GM12878 (cell line): ENCODE measurements at regions not wholly inside any gene's neighbourhood (a gene's known extent, or its start where the extent isn't known, plus 50 kb on each side); places are given as distances from the start of the nearest gene placed in this dataset.

Source experiments
- CTCF ChIP-seq, 3 experiments: IDR thresholded peaks in 2 of 3; conservative IDR thresholded peaks in 1 of 3; 2 replicates each; pipeline ENCODE4 v1.5.1; 2011; ENCODE audit warnings: low read depth in 3 of 3, low read length in 3 of 3, mild to moderate bottlenecking in 3 of 3, control low read depth in 2 of 3, moderate library complexity in 2 of 3, inconsistent platforms in 1 of 3, mixed read lengths in 1 of 3; ENCODE audit not compliant: control insufficient read depth in 2 of 3, insufficient read depth in 1 of 3; ENCODE audit errors: extremely low read depth in 1 of 3
- EZH2 ChIP-seq: IDR thresholded peaks from 2 replicates; pipeline ENCODE4 v1.6.1; 2012; ENCODE audit warnings: low read depth, mild to moderate bottlenecking, control low read depth, inconsistent platforms, low read length, borderline replicate concordance; ENCODE audit not compliant: control insufficient read depth
- HCFC1 ChIP-seq: fragments of 150-350 bp; IDR thresholded peaks from 2 replicates; pipeline ENCODE4 v1.6.1; 2014; ENCODE audit warnings: low read length
- HSF1 ChIP-seq: fragments of 150-350 bp; IDR thresholded peaks from 2 replicates; pipeline ENCODE4 v1.6.1; 2014; ENCODE audit warnings: mild to moderate bottlenecking, low read depth, low read length
- POLR2A ChIP-seq: IDR thresholded peaks from 2 replicates; pipeline ENCODE4 v1.6.1; 2011; ENCODE audit warnings: low read depth, mild to moderate bottlenecking, low read length
- POLR2AphosphoS5 ChIP-seq: IDR thresholded peaks from 2 replicates; pipeline ENCODE4 v1.6.1; 2011; ENCODE audit warnings: mild to moderate bottlenecking, low read length, inconsistent platforms
- RFX5 ChIP-seq: IDR thresholded peaks from 2 replicates; pipeline ENCODE4 v1.6.1; 2011; ENCODE audit warnings: low read depth, low read length, improper control_type of control experiment
- SIN3A ChIP-seq: IDR thresholded peaks from 2 replicates; pipeline ENCODE4 v1.6.1; 2012; ENCODE audit warnings: low read depth, low read length, improper control_type of control experiment
- USF2 ChIP-seq: IDR thresholded peaks from 2 replicates; pipeline ENCODE4 v1.6.1; 2011; ENCODE audit warnings: low read depth, low read length, improper control_type of control experiment, borderline replicate concordance

DNA sequence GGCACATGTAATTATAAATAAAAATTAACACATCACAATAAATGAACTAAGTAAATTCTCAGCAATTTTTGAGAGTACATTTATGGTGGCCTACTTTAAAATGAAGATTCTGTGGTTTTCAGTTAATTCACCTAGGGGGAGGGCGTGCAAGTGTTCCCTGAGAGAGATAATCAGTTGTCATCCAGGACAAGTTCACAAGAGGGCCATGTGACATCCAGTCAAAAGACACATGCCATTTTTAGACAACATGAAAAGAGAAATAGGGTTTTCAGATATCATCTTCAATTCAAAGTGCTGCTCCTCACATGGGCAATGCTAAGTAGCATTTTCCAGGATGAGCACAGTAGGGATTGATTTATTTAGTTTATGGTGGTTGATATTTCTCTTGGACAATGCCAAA lies 393.7 kb downstream of the STK39 start:
- TF ChIP-seq CTCF (IDR thresholded peaks at IDR 0.05 in 2 of 3, conservative IDR thresholded peaks at IDR 0.05 in 1 of 3; ENCODE audit: control insufficient read depth in 2 of 3, extremely low read depth in 1 of 3, insufficient read depth in 1 of 3, low read depth in 3 of 3, low read length in 3 of 3) (no peak), RFX5 (no peak), EZH2 (no peak), HSF1 (no peak), SIN3A (no peak), POLR2AphosphoS5 (no peak), POLR2A (no peak), USF2 (no peak), HCFC1 (no peak)
